ENCODE measurements at regions not wholly inside any gene's neighbourhood (a gene's known extent, or its start where the extent isn't known, plus 50 kb on each side); places are given as distances from the start of the nearest gene placed in this dataset.

DNA sequence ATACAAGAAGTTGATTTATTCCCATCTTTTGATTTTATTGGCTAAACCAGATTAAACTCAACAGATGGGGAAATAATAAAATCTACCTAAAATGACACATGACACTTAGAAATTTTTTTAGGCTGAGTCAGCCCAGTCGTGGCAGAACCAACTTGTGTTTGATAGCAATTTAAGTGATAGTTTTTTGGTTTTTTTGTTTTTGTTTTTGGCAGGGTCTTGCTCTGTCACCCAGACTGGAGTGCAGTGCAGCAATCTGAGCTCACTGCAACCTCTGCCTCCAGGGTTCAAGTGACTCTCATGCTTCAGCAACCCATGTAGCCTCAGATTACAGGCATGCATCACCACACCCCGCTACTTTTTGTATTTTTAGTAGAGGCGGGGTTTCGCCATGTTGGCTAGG lies 370.3 kb upstream of the NOCT start:
- TF ChIP-seq, protein P1, sequence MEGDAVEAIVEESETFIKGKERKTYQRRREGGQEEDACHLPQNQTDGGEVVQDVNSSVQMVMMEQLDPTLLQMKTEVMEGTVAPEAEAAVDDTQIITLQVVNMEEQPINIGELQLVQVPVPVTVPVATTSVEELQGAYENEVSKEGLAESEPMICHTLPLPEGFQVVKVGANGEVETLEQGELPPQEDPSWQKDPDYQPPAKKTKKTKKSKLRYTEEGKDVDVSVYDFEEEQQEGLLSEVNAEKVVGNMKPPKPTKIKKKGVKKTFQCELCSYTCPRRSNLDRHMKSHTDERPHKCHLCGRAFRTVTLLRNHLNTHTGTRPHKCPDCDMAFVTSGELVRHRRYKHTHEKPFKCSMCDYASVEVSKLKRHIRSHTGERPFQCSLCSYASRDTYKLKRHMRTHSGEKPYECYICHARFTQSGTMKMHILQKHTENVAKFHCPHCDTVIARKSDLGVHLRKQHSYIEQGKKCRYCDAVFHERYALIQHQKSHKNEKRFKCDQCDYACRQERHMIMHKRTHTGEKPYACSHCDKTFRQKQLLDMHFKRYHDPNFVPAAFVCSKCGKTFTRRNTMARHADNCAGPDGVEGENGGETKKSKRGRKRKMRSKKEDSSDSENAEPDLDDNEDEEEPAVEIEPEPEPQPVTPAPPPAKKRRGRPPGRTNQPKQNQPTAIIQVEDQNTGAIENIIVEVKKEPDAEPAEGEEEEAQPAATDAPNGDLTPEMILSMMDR (conservative IDR thresholded peaks at IDR 0.05; ENCODE audit: low read length) = no peak
- TF ChIP-seq EZH2phosphoT487 (IDR thresholded peaks at IDR 0.05; ENCODE audit: borderline replicate concordance) = no peak
